Cardiac septum (tissue), 1 donor: ENCODE measurements at regions not wholly inside any gene's neighbourhood (a gene's known extent, or its start where the extent isn't known, plus 50 kb on each side); places are given as distances from the start of the nearest gene placed in this dataset.
"Not testable (repeated sequence)": the region's sequence is repeated elsewhere in the genome, so short reads cannot be mapped to it uniquely, and the experiment has no call there.

Experiments used
- DNase-seq: peaks from one replicate; pipeline ENCODE4 v3.0.0-alpha.2; 2020; ENCODE audit warnings: low spot score
- intact Hi-C: fragments of 100-400 bp; cut with DNase I; formaldehyde crosslinking; loops from one replicate; pipeline ENCODE4 v1.14.0; 2022
- donor health status: DM: no; HTN: no; CAD: no.

DNA sequence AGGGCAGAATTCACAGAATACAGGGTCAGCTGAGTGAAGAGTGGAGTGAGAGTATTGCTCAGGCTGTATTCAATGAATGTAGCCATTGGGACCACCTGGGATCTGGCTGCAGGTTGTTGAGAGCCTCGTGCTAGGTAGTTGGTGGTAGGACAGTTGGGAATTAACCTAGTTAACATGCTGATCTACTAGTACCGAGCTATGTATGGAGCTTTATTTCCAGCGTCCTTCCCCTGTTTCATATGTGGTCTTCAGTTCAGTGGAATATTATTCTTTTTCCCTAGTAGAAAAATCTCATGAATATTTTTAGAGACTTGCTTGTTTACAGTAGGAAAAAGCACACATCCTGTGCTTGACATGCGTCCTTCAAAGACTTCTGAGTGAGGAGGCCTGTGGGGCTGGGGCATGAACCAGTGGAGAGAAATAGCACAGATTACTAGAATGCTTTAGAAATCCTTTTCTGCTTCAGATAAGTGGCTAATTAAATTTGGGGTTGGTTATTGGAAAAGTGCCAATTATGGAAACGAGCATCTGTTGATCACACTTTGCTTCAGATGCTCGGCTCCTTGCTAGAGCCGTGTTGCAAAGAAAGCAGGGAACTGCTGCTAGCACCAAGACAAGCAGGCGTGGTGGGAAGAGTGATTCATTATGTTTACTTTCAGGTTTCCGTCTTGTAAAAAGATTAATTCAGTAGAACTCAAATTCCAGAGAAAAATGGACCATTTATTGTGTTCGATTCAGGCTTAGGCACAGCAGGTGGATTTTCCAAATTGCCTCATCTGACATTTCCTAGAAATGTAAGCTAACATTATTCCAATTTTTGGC lies 53.6 kb downstream of the ARF6 start:
- intact Hi-C loops, result no loop called here
- DNase-seq, result no peak

DNA sequence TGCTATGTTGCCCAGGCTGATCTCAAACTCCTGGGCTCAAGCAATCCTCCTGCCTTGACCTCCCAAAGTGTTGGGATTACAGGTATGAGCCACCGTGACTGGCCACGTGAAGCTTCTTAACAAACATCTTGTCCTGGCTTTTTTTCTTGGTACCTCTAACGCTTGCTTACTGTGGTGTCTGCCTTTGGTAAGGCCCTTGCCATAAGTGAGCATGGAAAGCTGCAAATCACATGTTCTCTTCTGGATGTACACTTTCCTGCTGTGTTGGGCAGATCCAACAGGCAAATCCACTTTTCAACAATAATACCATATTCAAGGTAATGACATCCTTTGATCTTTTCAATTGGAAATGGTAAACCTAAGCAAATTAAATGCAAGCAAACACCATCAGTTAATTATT lies 54.6 kb downstream of the ARF6 start:
- intact Hi-C loops, result no loop called here
- no peak for DNase-seq

DNA sequence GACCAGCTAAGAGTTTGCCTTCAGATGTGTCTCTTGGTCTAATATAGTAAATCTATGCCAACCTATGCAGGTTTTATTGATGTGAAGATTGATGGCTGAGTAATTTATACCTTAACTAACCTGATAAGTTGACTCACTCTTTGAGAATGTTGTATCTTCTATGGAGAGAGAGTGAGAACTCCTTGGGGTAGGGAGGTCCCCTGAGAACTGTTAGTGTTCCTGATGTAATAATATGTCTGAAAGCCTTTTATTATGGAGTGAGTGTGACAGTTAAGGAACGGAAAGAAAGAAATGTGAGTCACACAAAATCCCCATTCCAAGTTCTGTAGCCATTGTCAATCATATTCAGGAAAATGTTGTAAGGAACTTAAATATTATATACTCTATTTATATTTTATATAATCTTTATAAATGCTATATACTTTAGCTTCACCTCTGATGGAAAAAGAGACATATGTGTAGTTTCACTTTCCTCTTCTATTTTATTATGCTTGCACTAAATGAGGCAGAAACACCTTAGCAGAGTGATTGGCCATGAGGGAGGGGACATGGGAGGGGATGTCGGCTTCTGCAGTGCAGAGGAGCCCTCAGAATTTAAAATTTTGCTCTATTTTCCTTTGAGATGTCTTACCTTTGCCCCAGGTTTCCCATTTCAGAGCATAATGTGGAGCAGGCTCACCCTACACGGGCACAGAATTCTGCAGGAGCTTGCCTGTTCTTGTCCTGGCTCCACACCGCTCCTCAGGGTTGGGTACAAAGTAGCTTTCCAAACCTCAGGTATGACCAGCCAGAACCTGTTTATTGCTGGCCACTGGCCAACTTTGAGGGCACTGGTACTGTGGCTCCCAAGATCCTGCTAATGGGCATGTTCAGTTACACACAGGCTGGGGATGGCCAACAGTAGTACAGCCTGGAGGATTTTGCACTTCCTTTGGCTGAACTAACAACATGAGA lies 57.7 kb downstream of the ARF6 start:
- intact Hi-C loops, result no loop called here
- DNase-seq, result no peak

DNA sequence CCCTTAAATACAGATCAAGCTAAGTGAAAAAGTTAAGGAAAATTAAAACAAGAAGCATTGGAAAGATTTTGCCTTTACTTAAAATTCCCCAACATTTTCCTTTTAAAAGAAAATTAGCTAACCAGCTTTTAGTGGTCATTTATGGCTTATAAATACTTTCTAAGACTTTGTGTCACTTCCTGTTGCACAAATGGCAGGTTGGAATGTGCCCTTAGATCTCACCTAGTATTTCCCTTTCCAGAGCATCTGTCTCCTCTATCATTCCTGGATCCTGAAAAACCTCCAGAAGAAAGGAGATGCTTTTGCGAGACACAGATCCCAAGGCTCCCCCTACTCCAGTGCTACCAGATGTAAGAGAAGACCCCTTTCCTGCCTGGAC lies 58.3 kb downstream of the ARF6 start:
- DNase-seq, result no peak
- intact Hi-C loops, result no loop called here

DNA sequence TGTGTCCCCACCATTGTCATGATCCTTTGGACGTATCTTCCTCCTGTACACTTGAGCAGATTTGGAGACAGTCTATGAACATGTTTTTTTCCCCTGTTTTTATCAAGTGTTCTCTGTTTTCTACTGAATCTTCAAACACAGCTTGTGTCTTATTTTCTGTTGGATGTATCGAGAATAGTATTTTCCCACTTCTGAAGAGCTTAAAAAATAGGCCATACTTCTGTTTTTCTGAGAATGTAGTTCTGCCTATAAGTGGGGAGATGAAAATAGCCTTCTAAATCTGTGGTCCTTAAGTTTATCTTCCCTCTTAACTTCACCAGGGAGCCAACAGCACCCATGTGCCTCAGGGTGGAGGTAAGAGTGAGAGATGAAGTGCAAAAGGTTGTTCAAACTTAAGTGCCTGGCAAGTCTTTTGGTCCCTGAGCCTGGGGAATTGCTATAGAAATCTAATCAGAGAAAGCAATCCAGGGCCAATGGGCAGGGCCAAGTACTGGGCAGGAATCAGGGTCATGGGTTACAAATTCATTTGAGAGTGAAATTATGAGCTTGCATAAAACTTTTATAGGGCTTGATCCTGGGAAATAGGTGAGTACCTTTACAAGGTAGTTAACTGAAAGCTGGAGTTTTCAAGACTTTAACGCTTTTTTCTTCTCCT lies 58.9 kb downstream of the ARF6 start:
- intact Hi-C loops, result no loop called here
- DNase-seq, result no peak

DNA sequence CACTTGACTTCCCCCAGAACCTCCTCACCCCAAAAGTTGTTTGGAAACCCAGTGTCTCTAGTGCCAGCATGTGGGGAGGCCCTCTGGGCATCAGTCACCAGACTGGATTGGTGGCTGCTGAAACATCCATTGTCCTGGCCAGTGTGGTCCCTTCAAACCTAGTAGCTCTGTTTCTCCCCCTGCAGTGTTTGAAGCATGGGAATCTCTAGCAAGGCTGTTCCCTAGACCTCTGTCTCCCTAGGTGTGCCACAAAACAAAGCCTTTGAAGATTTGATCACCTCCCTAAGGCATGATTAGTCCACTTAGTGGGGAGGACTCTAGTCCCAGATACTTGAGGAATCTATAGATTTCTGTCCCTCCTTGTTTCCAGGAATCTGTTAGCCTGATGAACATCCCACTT lies 60.3 kb downstream of the ARF6 start:
- intact Hi-C loops, result no loop called here
- DNase-seq, result no peak

DNA sequence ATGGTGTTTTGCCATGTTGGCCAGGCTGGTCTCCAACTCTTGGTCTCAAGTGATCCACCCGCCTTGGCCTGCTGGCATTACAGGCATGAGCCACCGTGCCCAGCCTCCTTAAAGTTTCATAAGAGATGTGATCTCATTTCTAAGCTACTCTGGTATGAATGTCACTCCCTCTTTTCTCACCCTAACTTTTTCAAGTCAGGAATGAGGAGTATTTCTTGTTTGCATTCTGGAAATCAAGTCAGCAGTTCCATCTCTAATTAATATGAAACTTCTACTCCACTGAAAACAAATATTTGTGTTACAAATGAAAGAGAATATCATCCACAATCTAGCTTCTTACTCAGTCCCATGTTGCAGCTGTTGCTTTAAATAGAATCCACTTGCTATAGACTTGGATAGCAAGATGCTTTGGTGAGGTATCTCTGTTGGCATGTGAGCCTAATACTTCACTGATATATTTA lies 61.3 kb downstream of the ARF6 start:
- intact Hi-C loops, result no loop called here
- DNase-seq, result no peak

DNA sequence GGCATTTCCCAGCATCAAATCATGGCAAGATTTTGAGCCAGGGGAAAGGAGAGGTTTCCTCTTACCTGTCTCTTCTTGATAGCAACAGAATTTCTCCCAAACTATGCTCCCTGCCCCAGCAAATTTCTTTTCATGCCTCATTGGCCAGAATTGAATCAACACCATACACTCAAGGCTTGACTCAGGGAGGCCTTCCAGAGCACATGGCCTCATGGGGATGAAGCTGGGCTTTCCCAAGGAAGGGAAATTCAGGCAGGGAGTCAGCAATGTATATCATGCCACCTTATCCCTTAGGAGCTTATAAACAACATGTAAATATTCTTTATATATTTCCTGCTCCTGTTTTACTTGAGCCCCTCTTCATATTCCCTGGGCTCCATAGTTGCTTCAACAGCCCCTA lies 62.1 kb downstream of the ARF6 start:
- DNase-seq, result no peak
- intact Hi-C loops, result no loop called here

DNA sequence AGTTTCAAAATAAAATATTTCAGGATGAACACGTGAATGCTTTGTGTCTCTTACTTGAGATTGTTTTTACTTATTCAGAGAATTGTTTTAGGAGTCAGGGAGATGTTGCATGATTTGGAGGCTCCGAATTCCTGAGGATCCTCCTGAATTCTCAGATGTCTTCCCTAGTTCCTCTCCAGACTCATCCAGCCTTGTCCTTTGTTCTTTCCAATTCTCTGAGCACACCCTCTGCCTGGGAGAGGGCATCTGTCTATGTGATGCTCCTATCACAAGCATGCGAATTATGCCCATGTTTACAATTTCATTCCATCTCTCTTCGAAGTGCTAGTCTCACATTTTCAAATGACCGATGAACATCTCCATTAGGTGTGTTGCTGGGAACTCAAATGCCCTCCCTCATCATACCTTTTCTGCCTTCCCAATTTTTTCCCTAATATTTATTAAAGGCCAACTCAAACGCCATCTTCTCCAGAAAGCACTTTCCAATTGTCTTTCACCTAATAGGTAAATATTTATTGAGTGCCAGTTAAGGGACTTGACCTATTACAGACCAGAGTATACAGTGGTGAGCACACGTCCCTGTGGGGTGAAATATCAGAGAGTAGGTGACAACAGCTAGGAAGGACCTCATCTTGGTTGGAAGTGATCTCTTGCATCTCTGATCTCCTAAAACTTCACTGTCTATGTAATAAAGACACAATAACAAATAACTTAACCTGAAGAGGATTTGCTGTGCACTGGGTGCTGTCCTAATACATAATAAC lies 64.4 kb downstream of the ARF6 start:
- intact Hi-C loops, result no loop called here
- no peak for DNase-seq

DNA sequence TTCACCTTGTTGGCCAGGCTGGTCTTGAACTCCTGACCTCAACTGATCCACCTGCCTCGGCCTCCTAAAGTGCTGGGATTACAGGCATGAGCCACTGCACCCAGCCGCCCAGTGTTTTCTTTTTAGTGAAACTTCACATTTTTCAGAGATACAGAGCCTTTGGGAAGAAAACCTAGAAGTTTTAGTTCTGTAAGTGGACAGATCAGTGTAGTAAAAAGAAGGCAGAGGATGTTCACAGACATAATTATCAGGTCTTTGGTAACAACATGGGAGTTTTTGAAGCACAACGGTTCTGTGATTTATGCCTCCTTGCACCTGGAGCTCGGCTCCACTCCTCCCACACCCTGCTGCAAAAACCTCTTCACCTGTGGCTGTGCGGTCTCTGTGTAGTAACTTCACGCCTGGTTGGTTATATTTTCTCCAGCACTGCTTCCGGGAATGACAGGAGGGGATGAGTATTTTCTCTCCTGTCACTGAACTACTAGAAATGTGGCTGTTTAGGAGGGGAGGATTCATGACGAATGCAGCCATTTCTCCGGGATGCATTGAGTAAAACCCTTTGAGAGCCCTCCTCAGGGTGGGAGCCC lies 67.0 kb downstream of the ARF6 start:
- intact Hi-C loops, result no loop called here
- no peak for DNase-seq

DNA sequence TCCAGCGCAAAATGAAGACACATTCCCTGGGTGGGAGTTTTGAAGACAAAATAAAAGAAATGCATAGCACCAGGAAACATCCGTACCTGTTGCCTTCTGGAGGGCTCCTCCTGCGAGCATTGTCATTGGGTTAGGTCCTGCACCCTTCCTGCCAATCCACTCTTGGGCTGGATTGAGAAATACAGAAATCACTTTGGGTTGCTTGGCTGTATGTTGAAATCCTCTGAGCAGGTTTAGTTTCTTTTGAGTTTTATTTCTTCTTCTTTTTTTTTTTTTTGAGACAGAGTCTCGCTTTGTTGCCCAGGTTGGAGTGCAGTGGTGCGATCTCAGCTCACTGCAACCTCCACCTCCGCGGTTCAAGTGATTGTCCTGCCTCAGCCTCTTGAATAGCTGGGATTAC lies 67.6 kb downstream of the ARF6 start:
- intact Hi-C loops, result no loop called here
- DNase-seq, result no peak

DNA sequence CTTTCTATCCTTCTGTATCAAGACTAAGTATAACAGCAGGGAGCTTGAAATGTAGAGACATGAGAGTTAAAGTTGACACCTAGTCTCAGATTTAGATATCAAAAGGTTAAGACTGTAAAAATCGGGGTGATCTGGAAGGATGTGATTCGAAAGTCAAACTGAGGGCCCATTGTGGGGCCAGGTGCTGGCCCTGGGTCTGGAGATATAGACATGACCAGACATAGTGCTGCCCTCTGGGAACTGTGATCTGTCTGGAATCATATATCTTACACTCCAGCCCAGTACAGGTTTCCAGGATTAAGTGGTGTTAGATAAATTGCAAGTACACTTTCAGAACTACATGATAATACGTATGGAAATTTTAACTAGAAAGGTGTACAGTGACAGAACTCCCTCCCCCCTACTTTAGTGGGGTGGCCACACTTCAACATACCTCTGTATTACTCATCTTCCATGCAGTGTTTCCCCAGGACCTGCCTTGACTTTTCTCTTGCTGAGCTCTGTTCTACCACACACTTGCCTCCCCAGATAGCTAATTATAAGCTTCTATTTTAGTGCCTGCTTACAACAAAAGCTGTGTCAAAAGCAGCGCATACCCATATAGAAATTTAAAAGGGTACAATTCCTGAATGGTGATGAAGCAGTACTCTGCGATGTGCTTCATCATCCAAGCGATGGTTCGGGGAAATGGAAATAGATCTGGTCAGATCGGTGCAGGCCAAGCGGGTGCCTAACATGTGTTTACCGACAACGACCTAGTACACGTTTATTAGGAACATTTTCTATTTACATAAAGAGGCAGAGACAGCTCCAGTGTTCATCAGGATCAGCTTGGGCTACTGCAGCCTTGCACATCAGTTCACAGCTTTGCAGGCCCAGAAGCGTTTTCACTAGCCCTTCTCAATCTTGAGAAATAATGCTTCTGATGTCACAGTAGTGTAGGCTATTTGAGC lies 68.7 kb downstream of the ARF6 start:
- intact Hi-C loops, result no loop called here
- DNase-seq, result no peak

DNA sequence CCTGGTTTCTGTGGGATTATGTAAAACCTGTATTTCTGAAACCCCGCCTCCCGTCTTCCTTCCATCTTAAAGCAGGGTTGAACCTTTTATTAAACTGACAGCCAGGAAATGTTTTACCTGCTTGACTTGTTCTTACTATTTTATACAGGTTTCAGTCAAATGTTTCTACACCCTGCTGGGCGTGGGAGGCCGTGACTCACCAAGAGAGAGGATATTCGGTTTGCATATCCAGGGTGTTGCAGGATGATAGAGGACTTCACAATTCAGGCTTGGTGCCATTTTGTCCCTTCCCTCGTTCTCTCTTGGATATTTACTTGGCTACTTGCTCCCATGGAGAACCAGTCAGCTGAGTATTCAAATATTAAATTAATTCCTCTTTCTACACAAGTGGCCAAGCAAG lies 69.7 kb downstream of the ARF6 start:
- intact Hi-C loops, result no loop called here
- no peak for DNase-seq

DNA sequence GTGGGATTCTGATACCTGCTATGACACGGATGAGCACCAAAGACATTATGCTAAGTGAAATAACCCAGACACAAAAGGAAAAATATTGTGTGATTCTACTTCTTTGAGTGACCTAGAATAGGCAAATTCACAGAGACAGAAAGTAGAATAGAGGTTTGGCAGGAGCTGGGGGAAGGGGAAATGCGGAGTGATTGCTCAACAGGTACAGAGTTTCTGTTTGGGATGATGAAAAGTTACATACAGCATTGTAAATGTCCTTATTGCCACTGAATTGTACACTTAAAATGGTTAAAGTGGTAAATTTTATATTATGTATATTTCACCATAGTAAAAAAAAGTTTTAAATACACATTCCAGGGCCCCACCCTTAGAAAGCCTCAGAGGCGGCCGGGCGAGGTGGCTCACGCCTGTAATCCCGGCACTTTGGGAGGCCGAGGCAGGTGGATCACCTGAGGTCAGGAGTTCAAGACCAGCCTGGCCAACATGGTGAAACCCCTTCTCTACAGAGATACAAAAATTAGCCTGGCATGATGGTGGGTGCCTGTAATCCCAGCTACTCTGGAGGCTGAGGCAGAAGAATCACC lies 72.3 kb downstream of the ARF6 start:
- intact Hi-C loops, DNase-seq: not testable (repeated sequence)

DNA sequence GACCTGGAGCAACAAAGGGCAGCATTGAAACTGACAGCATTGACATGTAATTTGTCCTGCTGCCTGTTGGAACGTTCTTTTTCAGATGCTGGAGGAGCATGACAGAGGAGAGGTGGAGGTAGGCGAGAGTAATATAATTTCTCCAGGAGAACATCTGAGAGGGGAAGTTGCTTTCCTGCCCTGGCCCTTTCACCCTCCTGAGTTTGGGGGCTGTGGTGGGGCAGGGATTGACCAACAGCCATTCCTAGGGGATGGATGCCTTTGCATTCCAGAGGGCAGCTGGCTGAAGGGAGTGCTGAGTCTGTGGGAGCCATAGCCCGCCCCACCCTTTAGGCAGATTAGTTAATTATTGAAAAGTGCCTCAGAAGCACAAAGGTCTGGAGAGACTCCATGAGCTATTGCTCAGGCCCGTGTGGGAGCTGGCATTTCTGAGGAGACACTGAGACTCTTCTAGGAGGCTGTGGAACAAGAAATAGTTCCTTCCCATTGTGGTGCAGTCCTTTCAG lies 73.5 kb downstream of the ARF6 start:
- intact Hi-C loops, result no loop called here
- no peak for DNase-seq

DNA sequence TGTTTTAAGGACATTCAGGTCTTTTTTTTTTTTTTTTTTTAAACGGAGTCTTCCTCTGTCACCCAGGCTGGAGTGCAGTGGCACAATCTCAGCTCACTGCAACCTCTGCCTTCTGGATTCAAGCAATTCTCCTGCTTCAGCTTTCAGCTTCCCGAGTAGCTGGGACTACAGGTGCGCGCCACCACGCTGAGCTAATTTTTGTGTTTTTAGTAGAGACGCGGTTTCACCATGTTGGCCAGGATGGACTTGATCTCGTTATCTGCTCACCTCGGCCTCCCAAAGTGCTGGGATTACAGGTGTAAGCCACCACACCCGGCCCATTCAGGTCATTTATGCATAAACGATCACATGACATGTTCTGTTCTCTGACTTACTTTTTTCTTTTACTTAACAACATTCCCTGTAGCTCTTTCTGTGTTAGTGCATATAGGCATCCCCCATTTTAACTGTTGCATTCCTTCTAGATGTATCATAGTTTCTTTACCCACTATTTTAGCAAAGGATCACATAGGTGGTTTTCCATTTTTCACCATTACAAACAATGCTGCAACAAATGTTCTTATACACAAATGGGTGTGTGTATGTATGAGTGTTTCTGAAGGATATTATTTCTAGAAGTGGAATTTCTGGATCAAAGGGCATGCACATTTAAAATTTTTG lies 74.2 kb downstream of the ARF6 start:
- intact Hi-C loops, result no loop called here
- no peak for DNase-seq

DNA sequence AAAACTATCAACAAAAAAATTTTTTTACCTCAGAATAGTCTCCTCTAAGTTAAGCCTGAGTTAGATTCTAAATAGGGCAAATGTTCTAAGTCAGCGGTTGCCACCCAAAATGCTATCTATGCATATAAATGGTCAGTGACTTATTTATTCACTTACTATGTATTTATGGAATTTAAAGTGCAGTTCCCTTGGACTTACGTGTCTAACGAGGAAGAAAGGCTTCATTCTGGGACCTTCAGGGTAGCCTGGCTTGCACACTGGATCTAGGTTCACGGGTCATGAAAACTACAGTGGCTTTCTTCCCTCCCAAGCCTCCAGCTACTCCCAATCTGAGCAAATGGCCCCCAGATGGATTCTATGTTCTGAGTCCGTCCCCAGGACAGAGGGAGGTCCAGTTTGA lies 77.1 kb downstream of the ARF6 start:
- no peak for DNase-seq
- intact Hi-C loops, result loop anchor here (2.0 kb wide), 1 partner anchor 77 kb away; the partner anchor contains the start of gene ARF6
